HG03469 (cell line): ENCODE measurements at regions not wholly inside any gene's neighbourhood (a gene's known extent, or its start where the extent isn't known, plus 50 kb on each side); places are given as distances from the start of the nearest gene placed in this dataset.
"Not testable (repeated sequence)": the region's sequence is repeated elsewhere in the genome, so short reads cannot be mapped to it uniquely, and the experiment has no call there.

Source experiments
- ATAC-seq: cut with Tn5 transposase; IDR thresholded peaks from one replicate; pipeline ENCODE4 v1.9.1; 2021; ENCODE audit warnings: mild to moderate bottlenecking, moderate library complexity, moderate number of reproducible peaks; ENCODE audit not compliant: unreplicated experiment

DNA sequence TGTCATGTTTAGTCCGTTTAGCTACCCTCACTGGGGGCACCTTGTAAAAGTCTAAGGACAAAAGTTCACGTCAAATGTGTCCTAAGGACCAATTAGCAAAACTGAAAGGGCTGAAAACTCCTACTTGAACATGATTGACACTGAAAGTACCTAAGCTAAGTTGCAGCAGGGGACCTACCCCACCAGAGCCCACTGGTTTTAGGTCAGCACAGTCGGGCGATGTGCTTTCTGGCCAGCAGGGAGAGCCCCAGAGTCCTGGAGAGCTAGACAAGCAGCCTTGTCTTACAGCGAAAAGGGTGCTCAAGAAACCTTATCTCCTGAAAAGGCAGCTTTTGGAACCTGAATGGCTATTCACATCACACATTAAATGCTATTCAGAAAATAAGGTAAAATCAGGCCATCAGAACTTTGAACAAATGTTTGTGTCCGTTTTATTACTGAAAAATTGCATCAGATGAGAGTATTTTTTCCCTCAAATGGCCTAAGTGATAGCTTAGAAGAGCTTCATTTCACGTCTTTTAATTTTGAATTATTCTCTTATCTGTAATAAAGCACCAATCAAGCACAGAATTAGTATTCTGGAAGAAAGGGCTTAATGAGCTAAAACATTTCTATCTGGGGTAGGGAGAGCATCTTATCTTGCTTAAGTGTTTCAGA, 52.2 kb upstream of the MKI67 start:
- ATAC-seq = peak; percentile 80

DNA sequence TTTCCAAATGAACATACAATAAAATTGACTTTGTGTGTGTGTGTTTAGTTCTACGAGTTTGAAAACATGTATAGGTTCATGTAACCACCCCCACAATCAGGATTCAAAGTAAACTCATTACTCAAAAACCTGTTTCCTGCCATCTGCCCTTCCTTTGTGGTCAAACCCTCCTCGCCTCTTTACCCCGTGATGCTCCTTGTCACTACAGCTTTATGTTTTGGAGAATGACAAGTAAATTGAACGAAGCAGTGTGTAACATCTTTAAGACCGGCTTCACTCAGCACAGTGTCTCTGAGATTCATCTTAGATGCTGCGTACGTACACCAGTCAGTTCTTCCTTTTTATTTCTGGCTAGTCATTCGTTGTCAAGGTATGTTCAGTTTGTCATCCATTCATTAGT, 54.6 kb upstream of the MKI67 start:
- ATAC-seq = no peak

DNA sequence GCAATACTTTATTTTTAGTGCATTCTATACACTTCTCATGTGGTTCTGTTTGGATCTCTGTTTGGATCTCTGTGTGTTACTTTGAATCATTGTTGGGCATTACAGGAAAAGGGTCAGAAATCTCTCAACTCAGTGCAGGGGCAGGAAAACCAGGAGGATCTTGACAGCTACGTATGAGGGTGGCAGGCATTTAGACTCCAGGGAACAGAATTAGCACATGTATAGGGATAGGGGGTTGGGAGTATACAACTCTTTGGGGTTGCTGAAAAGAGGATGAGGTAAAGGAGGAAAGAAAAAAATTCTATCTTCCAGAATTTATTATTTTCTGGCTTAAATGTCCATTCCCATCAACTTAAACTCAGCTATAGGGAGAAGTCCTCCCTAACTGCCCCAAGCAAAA, 59.4 kb upstream of the MKI67 start:
- no peak for ATAC-seq

DNA sequence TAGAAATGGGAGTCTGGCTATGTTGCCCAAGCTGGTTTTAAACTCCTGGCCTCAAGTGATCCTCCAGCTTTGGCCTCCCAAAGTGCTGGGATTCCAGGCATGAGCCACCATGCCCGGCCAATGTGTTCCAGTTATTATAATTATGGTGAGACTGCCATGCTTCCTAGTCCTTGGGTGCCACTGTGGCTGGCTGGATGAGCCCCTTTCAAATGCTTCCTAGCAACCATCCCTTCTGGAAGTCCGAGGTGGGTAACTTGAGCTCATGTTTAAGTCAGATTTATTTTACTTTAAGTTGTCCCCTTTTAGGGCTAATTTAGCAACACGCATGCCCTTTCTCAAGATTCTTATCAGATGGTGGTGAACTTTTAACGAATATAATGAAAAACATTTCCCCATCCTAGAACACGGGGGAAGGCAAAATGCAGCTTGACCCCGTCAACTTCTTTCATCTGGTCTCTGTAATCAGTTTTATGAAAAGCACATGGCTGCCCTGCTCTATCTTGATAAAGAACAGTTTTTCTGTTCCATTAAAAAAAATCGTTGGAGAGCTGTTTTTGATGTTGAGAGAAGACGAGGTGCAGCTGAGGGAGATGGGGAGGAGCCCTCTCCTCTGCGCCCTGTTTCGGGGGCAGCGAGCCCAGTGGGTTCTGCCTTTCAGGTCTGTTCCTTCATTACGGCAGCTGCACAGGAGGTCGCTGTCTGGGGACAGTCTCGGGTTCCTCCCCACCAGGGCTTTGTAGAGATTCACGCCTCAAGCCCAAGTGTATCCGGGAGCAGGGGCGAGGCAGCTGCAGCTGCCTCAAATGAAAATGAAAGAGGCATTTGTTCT, 61.0 kb upstream of the MKI67 start:
- no peak for ATAC-seq

- ATAC-seq = no peak
Measured at GRCh38 chr10:128187788-128188185, 61.6 kb upstream of the MKI67 start.

DNA sequence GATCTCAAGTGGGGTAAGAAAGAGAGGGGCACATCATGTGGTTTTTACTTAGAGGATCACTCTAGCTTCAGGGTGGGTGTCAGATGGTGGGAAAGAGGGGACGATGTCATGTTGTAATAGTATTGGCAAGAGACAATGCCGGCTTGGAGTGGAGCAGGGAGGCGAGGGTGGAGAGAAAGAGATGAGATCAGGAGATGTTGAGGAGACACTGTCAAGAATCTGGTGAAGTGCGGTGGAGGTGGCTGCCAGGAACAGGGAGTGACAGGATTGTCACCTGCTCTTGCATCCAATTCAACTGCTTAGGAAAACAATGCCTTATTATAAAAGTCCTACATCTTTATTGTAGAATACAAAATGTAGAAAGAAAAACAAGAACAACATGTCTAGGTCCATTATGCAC, 63.0 kb upstream of the MKI67 start:
- no peak for ATAC-seq

DNA sequence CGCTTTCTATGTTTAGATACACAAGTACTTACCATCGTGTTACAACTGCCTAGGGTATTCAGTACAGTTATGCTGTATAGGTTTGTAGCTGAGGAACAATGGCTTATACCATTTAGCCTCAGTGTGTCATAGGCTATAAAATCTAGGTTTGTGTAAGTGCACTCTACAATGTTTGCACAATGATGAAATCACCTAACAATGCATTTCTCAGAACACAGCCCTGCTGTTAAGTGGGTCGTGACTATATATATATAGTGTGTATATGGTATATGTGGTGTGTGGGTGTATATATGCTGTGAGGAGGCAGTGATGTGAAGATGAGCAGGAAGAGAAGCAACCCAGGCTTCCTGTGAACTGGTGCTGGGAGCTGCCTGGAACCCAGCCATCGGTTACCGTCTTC, 65.6 kb upstream of the MKI67 start:
- ATAC-seq = no peak

- ATAC-seq = not testable (repeated sequence)
Measured at GRCh38 chr10:128201826-128202225, 75.6 kb upstream of the MKI67 start.

DNA sequence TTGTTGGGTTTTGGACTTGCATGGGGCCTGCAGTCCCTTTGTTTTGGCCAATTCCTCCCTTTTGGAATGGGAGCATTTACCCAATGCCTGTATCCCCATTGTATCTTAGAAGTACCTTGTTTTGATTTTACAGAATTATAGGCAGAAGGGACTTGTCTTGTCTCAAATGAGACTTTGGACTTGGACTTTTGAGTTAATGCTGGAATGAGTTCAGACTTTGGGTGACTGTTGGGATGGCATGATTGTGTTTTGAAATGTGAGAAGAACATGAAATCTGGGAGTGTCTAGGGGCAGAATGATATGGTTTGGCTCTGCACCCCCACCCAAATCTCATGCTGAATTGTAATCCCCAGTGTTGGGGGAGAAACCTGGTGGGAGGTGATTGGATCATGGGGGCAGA, 76.8 kb upstream of the MKI67 start:
- ATAC-seq = no peak

- ATAC-seq = not testable (repeated sequence)
Measured at GRCh38 chr10:128205591-128205990, 79.4 kb upstream of the MKI67 start.

GRCh38 chr10:128206676-128207075, 80.5 kb upstream of the MKI67 start:
- ATAC-seq = no peak

DNA sequence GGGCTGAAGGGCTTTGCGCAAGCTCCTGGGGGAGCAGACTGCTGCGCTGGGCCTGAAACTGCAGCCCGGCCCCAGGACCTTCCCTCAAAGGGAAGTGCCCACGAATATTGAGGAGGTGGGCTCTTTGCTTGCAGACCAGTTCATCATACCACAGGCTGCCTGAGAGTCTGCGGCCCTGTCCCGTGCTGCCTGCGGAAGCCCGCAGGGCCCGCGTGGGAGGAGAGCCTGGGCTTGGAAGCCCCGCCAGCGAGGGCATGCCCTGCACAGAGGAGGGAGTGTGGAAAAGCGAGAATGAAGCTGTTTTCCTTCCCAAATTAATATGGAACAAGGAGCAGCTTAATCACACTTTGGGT, 83.6 kb upstream of the MKI67 start:
- ATAC-seq = no peak

GRCh38 chr10:128210215-128211063, 84.2 kb upstream of the MKI67 start:
- ATAC-seq = no peak

DNA sequence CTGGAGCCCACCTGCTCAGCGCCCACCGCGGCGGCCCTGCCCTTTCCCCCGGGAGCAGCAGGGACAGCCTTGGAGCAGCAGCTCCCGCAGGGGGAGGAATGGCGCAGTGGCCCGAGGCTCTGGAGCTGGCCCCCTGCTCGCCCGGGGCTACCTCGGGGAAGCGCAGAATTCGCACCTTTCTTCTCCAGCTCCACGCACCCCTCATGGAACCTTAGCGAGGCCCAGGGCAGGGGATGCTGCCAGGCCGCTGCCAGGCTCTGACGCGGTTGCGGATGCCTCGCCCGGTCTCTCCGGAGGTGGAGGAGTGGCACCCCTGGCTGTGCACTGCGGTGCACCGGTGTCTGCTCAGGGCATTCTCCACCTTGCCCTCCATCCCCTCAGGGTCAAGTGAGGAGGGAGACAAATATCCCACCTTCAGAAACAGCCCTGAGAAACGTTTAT, 84.9 kb upstream of the MKI67 start:
- ATAC-seq = no peak

- peak; percentile 99 for ATAC-seq
Measured at GRCh38 chr10:128211953-128212727, 85.9 kb upstream of the MKI67 start.

GRCh38 chr10:128213156-128213555, 86.9 kb upstream of the MKI67 start:
- no peak for ATAC-seq

- no peak for ATAC-seq
Measured at GRCh38 chr10:128215733-128216132, 89.5 kb upstream of the MKI67 start.

- ATAC-seq = no peak
Measured at GRCh38 chr10:128217136-128217535, 90.9 kb upstream of the MKI67 start.

DNA sequence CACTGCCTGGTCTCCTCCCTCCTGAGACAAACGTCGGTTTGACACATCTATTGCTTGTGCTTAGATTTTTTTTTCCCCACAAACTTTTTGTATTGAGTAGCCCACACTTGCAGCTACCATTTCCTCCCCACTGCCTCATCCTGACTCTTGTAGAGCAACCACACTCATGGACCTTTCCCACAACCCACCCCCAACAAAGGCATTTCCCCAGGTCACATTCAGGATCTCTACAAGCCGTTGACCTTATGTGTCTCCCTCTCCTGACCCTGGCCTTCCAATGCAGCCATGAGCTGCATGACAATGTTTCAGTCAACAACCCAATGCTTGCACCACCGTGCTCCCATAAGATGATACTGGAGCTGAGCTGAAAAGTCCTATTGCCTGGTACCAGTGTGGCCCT, 91.9 kb upstream of the MKI67 start:
- ATAC-seq = no peak

GRCh38 chr10:128219295-128219694, 93.1 kb upstream of the MKI67 start:
- ATAC-seq = no peak

- ATAC-seq = no peak
Measured at GRCh38 chr10:128220021-128220420, 93.8 kb upstream of the MKI67 start.
